Type B pancreatic cell (in vitro differentiated cells): ENCODE measurements at regions not wholly inside any gene's neighbourhood (a gene's known extent, or its start where the extent isn't known, plus 50 kb on each side); places are given as distances from the start of the nearest gene placed in this dataset.

Experiments used
- DNase-seq: peaks from one replicate; pipeline ENCODE4 v3.0.0; 2021; ENCODE audit warnings: mixed read lengths; ENCODE audit not compliant: unreplicated experiment; ENCODE audit errors: extremely low spot score
- H3K27ac Mint-ChIP-seq: 2 replicates; pipeline ENCODE4 v1.8.0; 2021; ENCODE audit warnings: mild to moderate bottlenecking, mixed read lengths
- H3K27me3 Mint-ChIP-seq: 2 replicates; pipeline ENCODE4 v1.8.0; 2021; ENCODE audit warnings: mixed read lengths
- H3K36me3 Mint-ChIP-seq: 2 replicates; pipeline ENCODE4 v1.8.0; 2021; ENCODE audit warnings: mixed read lengths
- H3K4me1 Mint-ChIP-seq: one replicate; pipeline ENCODE4 v1.8.0; 2021; ENCODE audit warnings: mixed read lengths; ENCODE audit not compliant: unreplicated experiment
- H3K4me3 Mint-ChIP-seq: 2 replicates; pipeline ENCODE4 v1.8.0; 2021; ENCODE audit warnings: mild to moderate bottlenecking, mixed read lengths
- H3K9me3 Mint-ChIP-seq: 2 replicates; pipeline ENCODE4 v1.8.0; 2021; ENCODE audit warnings: mixed read lengths
- TF ChIP-seq, protein P1 (sequence below): fragments of 200-600 bp; sonication (generic); conservative IDR thresholded peaks from 2 replicates; pipeline ENCODE4 v1.5.0; 2021; ENCODE audit warnings: antibody characterized with exemption, mild to moderate bottlenecking

DNA sequence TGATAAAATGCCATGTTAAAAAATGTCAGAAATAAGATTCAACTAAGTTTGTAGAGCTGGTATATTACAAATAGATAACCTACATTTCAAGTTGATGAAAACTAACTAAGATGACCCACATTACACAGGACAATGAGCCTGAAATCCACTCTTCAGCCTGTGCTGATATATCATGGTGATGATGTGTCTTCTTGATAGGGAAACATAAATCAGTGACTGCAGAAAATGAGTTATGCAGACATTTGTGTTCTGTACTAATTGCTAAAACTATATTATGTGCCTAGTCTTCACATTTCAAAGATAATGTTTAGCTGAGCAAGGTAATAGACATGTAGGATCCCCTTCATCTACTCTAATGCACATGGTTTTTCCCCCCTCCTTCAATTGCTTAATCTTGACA is 331.6 kb upstream of the F9 start:
- Mint-ChIP-seq H3K4me1 (peaks cover 12% of the 10 kb centered on the region), H3K36me3 (no peaks in the 10 kb centered on the region), H3K27ac (no peak overlapping the region), H3K4me3 (no peak overlapping the region), H3K9me3 (no peaks in the 10 kb centered on the region), H3K27me3 (peaks cover 74% of the 10 kb centered on the region)
- DNase-seq = no peak
- TF ChIP-seq, protein P1, sequence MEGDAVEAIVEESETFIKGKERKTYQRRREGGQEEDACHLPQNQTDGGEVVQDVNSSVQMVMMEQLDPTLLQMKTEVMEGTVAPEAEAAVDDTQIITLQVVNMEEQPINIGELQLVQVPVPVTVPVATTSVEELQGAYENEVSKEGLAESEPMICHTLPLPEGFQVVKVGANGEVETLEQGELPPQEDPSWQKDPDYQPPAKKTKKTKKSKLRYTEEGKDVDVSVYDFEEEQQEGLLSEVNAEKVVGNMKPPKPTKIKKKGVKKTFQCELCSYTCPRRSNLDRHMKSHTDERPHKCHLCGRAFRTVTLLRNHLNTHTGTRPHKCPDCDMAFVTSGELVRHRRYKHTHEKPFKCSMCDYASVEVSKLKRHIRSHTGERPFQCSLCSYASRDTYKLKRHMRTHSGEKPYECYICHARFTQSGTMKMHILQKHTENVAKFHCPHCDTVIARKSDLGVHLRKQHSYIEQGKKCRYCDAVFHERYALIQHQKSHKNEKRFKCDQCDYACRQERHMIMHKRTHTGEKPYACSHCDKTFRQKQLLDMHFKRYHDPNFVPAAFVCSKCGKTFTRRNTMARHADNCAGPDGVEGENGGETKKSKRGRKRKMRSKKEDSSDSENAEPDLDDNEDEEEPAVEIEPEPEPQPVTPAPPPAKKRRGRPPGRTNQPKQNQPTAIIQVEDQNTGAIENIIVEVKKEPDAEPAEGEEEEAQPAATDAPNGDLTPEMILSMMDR = no peak

DNA sequence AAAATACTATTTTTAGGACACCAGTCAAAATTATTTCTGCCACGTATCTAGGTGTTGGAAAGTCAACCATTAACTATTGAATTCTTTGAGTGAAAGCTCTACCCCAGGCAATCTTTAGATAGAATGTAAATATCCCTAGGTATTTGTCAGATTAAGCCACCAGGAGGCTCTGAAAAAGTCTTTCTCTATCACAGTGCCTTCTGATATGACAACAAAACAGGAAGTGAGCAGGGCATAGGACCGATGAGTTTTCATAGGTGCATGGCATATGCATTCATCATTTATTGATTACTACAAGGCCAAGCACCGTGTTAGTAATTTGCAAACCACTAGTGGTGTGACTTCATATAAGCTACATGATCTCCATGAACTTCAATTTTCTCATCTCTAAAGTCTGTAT is 333.6 kb upstream of the F9 start:
- no peak for DNase-seq
- no peak overlapping the region for H3K4me3 Mint-ChIP-seq
- H3K27ac Mint-ChIP-seq = no peak overlapping the region
- H3K36me3 Mint-ChIP-seq = no peaks in the 10 kb centered on the region
- H3K9me3 Mint-ChIP-seq = no peaks in the 10 kb centered on the region
- TF ChIP-seq, protein P1 = peak; percentile 23
- peaks cover 66% of the 10 kb centered on the region for H3K27me3 Mint-ChIP-seq
- peaks cover 5% of the 10 kb centered on the region for H3K4me1 Mint-ChIP-seq

DNA sequence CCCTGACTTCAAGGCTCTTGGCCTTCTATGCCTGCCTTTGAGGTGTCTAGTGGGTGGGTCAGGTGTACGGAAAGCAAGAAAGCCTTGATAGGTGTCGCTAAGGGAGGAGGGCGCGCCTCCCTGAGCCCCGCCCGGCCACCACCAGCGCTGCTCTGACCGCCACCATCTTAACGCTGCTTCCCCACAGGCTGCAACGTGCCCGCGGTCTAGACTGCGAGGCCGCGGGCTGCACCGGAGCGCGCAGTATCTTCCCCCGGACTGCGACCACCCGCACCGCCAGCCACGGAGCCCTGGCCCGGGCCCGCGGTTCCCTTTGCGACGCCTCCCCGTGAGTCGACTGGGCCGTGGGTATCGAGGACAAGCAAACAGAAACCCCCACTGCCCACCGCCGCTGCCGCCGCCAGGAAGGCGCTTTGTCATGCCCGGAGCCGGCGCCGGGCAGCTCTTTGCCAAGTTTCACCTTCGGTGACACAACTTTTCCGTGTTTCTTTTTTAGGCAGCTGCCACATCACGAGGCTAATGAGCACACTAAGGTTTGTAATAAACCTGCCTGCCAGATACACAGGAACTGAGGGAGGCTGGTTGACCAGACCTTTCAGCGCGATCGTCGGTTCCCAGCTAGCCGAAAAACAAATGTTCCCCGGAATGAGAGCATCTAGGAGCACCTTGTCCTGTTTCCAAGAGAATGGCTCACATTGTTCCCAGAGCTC is 335.8 kb upstream of the F9 start:
- Mint-ChIP-seq H3K9me3 (no peaks in the 10 kb centered on the region), H3K27me3 (peaks cover 49% of the 10 kb centered on the region), H3K4me3 (peak overlapping the region; percentile 82), H3K4me1 (no peaks in the 10 kb centered on the region), H3K36me3 (no peaks in the 10 kb centered on the region), H3K27ac (peak overlapping the region; percentile 72)
- DNase-seq = no peak
- TF ChIP-seq, protein P1 = no peak

DNA sequence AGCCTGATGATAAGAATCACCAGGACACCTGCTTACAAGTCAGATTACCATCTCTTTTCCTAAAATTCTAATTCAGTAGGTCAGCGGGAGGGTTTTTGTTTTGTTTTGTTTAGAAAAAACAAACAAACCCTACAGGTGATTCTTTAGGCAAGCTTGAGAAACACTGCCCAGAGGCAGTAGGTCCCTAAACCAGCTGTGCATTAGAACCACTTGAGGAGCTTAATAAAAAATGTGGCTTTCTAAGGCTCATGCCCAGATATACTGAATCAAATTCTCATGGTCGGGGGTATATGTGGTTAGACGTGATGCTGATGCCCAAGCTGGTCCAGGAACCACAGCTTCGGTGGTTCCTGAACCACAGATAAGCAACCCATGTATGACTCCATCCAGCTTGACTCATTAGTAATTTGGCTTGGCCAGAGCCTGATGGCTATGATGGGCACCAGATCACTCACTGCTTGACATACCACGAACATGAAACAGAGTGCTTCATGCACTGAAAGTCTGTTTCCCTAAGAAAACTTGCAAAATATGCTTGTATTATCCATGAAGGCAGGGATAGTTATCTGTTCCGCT is 338.1 kb upstream of the F9 start:
- Mint-ChIP-seq H3K27me3 (peaks cover 41% of the 10 kb centered on the region), H3K27ac (no peak overlapping the region), H3K4me3 (no peak overlapping the region), H3K4me1 (no peaks in the 10 kb centered on the region), H3K9me3 (no peaks in the 10 kb centered on the region), H3K36me3 (no peaks in the 10 kb centered on the region)
- TF ChIP-seq, protein P1 = no peak
- DNase-seq = no peak

DNA sequence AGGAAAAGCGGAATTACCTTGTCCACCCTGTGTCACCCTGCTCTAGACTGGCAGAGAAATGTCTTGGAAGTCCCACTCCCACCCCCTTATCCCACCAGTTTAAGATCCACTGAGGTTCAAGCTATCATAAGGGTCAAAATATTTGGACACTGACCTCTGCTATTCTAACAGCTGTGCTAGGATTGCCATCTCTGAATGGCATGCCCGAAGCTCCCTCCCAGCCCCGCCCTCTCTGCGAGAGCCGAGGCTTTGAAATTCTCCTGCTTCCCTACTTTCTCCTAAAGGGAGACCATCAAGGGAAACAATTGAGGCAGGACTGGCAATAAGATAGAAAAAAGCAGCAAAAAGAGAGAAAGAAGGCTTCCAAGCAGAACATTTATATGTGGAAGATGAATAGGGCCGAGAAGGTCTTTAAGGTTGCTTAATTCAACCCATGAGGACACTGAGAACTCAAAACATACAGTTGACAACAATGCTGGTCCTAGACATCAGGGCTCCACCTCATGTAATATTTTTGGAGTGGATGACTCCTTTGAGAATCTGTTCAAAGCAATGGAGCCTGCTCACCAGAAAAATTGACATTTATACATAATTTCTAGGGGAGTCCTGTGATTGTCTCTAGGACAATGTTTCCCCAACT is 338.7 kb upstream of the F9 start:
- no peak for DNase-seq
- Mint-ChIP-seq H3K27ac (no peak overlapping the region), H3K27me3 (peaks cover 37% of the 10 kb centered on the region), H3K4me1 (no peaks in the 10 kb centered on the region), H3K36me3 (no peaks in the 10 kb centered on the region), H3K9me3 (no peaks in the 10 kb centered on the region), H3K4me3 (no peak overlapping the region)
- TF ChIP-seq, protein P1 = no peak
